SK-N-SH (cell line): ENCODE measurements at regions not wholly inside any gene's neighbourhood (a gene's known extent, or its start where the extent isn't known, plus 50 kb on each side); places are given as distances from the start of the nearest gene placed in this dataset.

Source experiments
- CHD2 ChIP-seq: fragments of 150-350 bp; IDR thresholded peaks from 2 replicates; pipeline ENCODE4 v1.6.1; 2018; ENCODE audit warnings: low read length; ENCODE audit not compliant: partially characterized antibody
- CTCF ChIP-seq: fragments of 200-600 bp; sonication (generic); IDR thresholded peaks from 2 replicates; pipeline ENCODE4 v1.6.1; 2017; ENCODE audit warnings: antibody characterized with exemption, mild to moderate bottlenecking, moderate library complexity
- EP300 ChIP-seq, 2 experiments: IDR thresholded peaks; 2 replicates each; pipeline versions ENCODE4 v1.4.0 to v1.6.1; 2012; ENCODE audit warnings: borderline replicate concordance in 1 of 2, low read depth in 1 of 2, low read length in 1 of 2
- EZH2phosphoT487 ChIP-seq: fragments of 200-600 bp; sonication (generic); IDR thresholded peaks from 2 replicates; pipeline ENCODE4 v1.6.1; 2017; ENCODE audit warnings: low read depth, mixed run types, mild to moderate bottlenecking, antibody characterized with exemption, moderate library complexity, borderline replicate concordance
- FOXM1 ChIP-seq: IDR thresholded peaks from 2 replicates; pipeline ENCODE4 v1.4.0; 2012; ENCODE audit warnings: low read depth, mild to moderate bottlenecking
- GABPA ChIP-seq: IDR thresholded peaks from 2 replicates; pipeline ENCODE4 v1.4.0; 2012; ENCODE audit warnings: low read depth, mild to moderate bottlenecking
- IRF3 ChIP-seq: fragments of 150-350 bp; IDR thresholded peaks from 2 replicates; pipeline ENCODE4 v1.6.1; 2016; ENCODE audit warnings: mild to moderate bottlenecking, low read depth, low read length
- MXI1 ChIP-seq: IDR thresholded peaks from 2 replicates; pipeline ENCODE4 v1.6.1; 2012; ENCODE audit warnings: mild to moderate bottlenecking, low read depth, low read length, improper control_type of control experiment
- NFIC ChIP-seq: IDR thresholded peaks from 2 replicates; pipeline ENCODE4 v1.4.0; 2012; ENCODE audit warnings: borderline replicate concordance
- POLR2AphosphoS5 ChIP-seq: IDR thresholded peaks from 2 replicates; pipeline ENCODE4 v1.6.1; 2012; ENCODE audit warnings: low read depth, low read length
- RAD21 ChIP-seq: IDR thresholded peaks from 2 replicates; pipeline ENCODE4 v1.6.1; 2012; ENCODE audit warnings: mild to moderate bottlenecking, low read length
- TAF1 ChIP-seq: IDR thresholded peaks from 2 replicates; pipeline ENCODE4 v1.6.1; 2012; ENCODE audit warnings: low read depth, mild to moderate bottlenecking, low read length, moderate library complexity, borderline replicate concordance
- YY1 ChIP-seq: IDR thresholded peaks from 2 replicates; pipeline ENCODE4 v1.4.0; 2012; ENCODE audit warnings: low read depth, mild to moderate bottlenecking
- ZBTB33 ChIP-seq: IDR thresholded peaks from 2 replicates; pipeline ENCODE4 v1.4.0; 2012; ENCODE audit warnings: low read depth, borderline replicate concordance

- no peak for TF ChIP-seq EP300 (IDR thresholded peaks at IDR 0.05; ENCODE audit: borderline replicate concordance in 1 of 2, low read depth in 1 of 2, low read length in 1 of 2)
- TF ChIP-seq CTCF: no peak
- TF ChIP-seq RAD21: no peak
- TF ChIP-seq MXI1: no peak
- no peak for TF ChIP-seq POLR2AphosphoS5
- no peak for TF ChIP-seq ZBTB33
- no peak for TF ChIP-seq TAF1
- TF ChIP-seq GABPA: no peak
- TF ChIP-seq NFIC: no peak
- TF ChIP-seq IRF3: no peak
- no peak for TF ChIP-seq YY1
- no peak for TF ChIP-seq CHD2
- no peak for TF ChIP-seq FOXM1
- TF ChIP-seq EZH2phosphoT487: no peak
Measured at GRCh38 chr5:92899611-92900010, 681.4 kb downstream of the NR2F1-AS1 start.
